GM12878 (cell line): ENCODE measurements at regions not wholly inside any gene's neighbourhood (a gene's known extent, or its start where the extent isn't known, plus 50 kb on each side); places are given as distances from the start of the nearest gene placed in this dataset.

Experiments used
- CEBPZ ChIP-seq: fragments of 150-350 bp; IDR thresholded peaks from 2 replicates; pipeline ENCODE4 v1.6.1; 2016; ENCODE audit warnings: low read depth, low read length
- CHD4 ChIP-seq: fragments of 200-600 bp; sonication (generic); IDR thresholded peaks from 2 replicates; pipeline ENCODE4 v1.6.1; 2016; ENCODE audit warnings: mild to moderate bottlenecking
- ESRRA ChIP-seq: IDR thresholded peaks from 2 replicates; pipeline ENCODE4 v1.6.1; 2012; ENCODE audit warnings: mild to moderate bottlenecking, low read length, improper control_type of control experiment
- EZH2 ChIP-seq: IDR thresholded peaks from 2 replicates; pipeline ENCODE4 v1.6.1; 2012; ENCODE audit warnings: low read depth, mild to moderate bottlenecking, control low read depth, inconsistent platforms, low read length, borderline replicate concordance; ENCODE audit not compliant: control insufficient read depth
- HDAC6 ChIP-seq: fragments of 200-600 bp; sonication (generic); IDR thresholded peaks from one replicate; pipeline ENCODE4 v1.8.0; 2017; ENCODE audit warnings: antibody characterized with exemption; ENCODE audit not compliant: unreplicated experiment
- HDGF ChIP-seq: fragments of 450-650 bp; IDR thresholded peaks from 2 replicates; pipeline ENCODE4 v1.6.1; 2016; ENCODE audit warnings: antibody characterized with exemption
- NRF1 ChIP-seq: conservative IDR thresholded peaks from 2 replicates; pipeline ENCODE4 v1.6.1; 2011; ENCODE audit warnings: mild to moderate bottlenecking, low read depth, low read length, improper control_type of control experiment
- POLR2AphosphoS5 ChIP-seq: IDR thresholded peaks from 2 replicates; pipeline ENCODE4 v1.6.1; 2011; ENCODE audit warnings: mild to moderate bottlenecking, low read length, inconsistent platforms
- ZNF274 ChIP-seq: IDR thresholded peaks from one replicate; pipeline ENCODE4 v1.8.0; 2011; ENCODE audit not compliant: insufficient read length, insufficient read depth
- TF ChIP-seq, protein P1 (sequence below), 3 experiments: IDR thresholded peaks in 2 of 3; conservative IDR thresholded peaks in 1 of 3; 2 replicates each; pipeline ENCODE4 v1.5.1; 2011; ENCODE audit warnings: low read depth in 3 of 3, low read length in 3 of 3, mild to moderate bottlenecking in 3 of 3, control low read depth in 2 of 3, moderate library complexity in 2 of 3, inconsistent platforms in 1 of 3, mixed read lengths in 1 of 3; ENCODE audit not compliant: control insufficient read depth in 2 of 3, insufficient read depth in 1 of 3; ENCODE audit errors: extremely low read depth in 1 of 3
- TF ChIP-seq, protein P2 (sequence below): IDR thresholded peaks from 2 replicates; pipeline ENCODE4 v1.6.1; 2012; ENCODE audit warnings: low read depth, low read length, improper control_type of control experiment

GRCh38 chr7:15049157-15049556 lies 146.6 kb upstream of the DGKB start:
- TF ChIP-seq CEBPZ (no peak), HDGF (no peak), HDAC6 (no peak), POLR2AphosphoS5 (no peak), ZNF274 (no peak), CHD4 (no peak), NRF1 (no peak), ESRRA (no peak), EZH2 (no peak)
- TF ChIP-seq, protein P1, sequence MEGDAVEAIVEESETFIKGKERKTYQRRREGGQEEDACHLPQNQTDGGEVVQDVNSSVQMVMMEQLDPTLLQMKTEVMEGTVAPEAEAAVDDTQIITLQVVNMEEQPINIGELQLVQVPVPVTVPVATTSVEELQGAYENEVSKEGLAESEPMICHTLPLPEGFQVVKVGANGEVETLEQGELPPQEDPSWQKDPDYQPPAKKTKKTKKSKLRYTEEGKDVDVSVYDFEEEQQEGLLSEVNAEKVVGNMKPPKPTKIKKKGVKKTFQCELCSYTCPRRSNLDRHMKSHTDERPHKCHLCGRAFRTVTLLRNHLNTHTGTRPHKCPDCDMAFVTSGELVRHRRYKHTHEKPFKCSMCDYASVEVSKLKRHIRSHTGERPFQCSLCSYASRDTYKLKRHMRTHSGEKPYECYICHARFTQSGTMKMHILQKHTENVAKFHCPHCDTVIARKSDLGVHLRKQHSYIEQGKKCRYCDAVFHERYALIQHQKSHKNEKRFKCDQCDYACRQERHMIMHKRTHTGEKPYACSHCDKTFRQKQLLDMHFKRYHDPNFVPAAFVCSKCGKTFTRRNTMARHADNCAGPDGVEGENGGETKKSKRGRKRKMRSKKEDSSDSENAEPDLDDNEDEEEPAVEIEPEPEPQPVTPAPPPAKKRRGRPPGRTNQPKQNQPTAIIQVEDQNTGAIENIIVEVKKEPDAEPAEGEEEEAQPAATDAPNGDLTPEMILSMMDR (IDR thresholded peaks at IDR 0.05 in 2 of 3, conservative IDR thresholded peaks at IDR 0.05 in 1 of 3; ENCODE audit: control insufficient read depth in 2 of 3, extremely low read depth in 1 of 3, insufficient read depth in 1 of 3, low read depth in 3 of 3, low read length in 3 of 3) = no peak
- TF ChIP-seq, protein P2, sequence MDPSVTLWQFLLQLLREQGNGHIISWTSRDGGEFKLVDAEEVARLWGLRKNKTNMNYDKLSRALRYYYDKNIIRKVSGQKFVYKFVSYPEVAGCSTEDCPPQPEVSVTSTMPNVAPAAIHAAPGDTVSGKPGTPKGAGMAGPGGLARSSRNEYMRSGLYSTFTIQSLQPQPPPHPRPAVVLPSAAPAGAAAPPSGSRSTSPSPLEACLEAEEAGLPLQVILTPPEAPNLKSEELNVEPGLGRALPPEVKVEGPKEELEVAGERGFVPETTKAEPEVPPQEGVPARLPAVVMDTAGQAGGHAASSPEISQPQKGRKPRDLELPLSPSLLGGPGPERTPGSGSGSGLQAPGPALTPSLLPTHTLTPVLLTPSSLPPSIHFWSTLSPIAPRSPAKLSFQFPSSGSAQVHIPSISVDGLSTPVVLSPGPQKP = no peak
